ENCODE measurements at regions not wholly inside any gene's neighbourhood (a gene's known extent, or its start where the extent isn't known, plus 50 kb on each side); places are given as distances from the start of the nearest gene placed in this dataset.

GRCh38 chr6:63509652-63510352 is 62.5 kb upstream of the LOC128125822 start:
- H3K27ac ChIP-seq (ENCODE audit: insufficient read depth, low read length): no peak overlapping the region
- H3K27me3 ChIP-seq (ENCODE audit: control insufficient read depth, insufficient read depth, low read length): no peaks in the 10 kb centered on the region
- no peak overlapping the region for H3K4me2 ChIP-seq (ENCODE audit: extremely low read depth, insufficient read depth, low read length)
- no peak overlapping the region for H3K9ac ChIP-seq (ENCODE audit: insufficient read depth, low read length)
- H3K9me3 ChIP-seq (ENCODE audit: control insufficient read depth, insufficient read depth, low read depth, low read length): no peaks in the 10 kb centered on the region
- no peaks in the 10 kb centered on the region for H4K20me1 ChIP-seq (ENCODE audit: control insufficient read depth, extremely low read depth, insufficient read depth, low read length)
- no peaks in the 10 kb centered on the region for H3K79me2 ChIP-seq (ENCODE audit: control insufficient read depth, insufficient read depth, low read length)
- no peak for TF ChIP-seq EZH2 (IDR thresholded peaks at IDR 0.05; ENCODE audit: low read length, missing control alignments)
- TF ChIP-seq, protein P1, sequence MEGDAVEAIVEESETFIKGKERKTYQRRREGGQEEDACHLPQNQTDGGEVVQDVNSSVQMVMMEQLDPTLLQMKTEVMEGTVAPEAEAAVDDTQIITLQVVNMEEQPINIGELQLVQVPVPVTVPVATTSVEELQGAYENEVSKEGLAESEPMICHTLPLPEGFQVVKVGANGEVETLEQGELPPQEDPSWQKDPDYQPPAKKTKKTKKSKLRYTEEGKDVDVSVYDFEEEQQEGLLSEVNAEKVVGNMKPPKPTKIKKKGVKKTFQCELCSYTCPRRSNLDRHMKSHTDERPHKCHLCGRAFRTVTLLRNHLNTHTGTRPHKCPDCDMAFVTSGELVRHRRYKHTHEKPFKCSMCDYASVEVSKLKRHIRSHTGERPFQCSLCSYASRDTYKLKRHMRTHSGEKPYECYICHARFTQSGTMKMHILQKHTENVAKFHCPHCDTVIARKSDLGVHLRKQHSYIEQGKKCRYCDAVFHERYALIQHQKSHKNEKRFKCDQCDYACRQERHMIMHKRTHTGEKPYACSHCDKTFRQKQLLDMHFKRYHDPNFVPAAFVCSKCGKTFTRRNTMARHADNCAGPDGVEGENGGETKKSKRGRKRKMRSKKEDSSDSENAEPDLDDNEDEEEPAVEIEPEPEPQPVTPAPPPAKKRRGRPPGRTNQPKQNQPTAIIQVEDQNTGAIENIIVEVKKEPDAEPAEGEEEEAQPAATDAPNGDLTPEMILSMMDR (conservative IDR thresholded peaks at IDR 0.05 in 1 of 2, IDR thresholded peaks at IDR 0.05 in 1 of 2; ENCODE audit: low read depth in 1 of 2, low read length in 2 of 2): no peak
- no peak overlapping the region for H2AFZ ChIP-seq (ENCODE audit: low read length)
- peak; percentile 19 to 62 for DNase-seq (ENCODE audit: low read depth in 2 of 2)
- H3K4me1 ChIP-seq (ENCODE audit: control insufficient read depth, extremely low read depth, insufficient read depth, low read length): no peaks in the 10 kb centered on the region
- H3K4me3 ChIP-seq (replicated peaks in 1 of 4; ENCODE audit: control extremely low read depth in 1 of 4, insufficient read depth in 1 of 4, low read depth in 3 of 4, low read length in 4 of 4): no peak overlapping the region
- no peaks in the 10 kb centered on the region for H3K36me3 ChIP-seq (ENCODE audit: control insufficient read depth, insufficient read depth, low read length)

DNA sequence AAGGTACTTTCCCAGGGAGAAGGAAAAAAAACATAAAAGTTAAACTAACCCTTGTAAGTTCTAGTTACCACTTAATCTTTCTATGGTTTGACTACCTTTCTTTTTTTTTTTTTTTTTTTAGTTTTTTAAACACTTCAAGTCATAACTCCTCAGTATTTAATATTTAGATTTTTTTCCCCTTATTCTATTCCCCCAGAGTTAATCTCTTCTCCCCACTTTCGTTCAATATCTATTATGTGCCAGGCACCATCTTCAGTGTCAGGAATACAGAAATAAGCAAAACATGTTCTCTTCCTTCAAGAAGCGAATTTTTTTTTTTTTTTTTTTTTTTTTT is 62.0 kb upstream of the LOC128125822 start:
- H3K4me1 ChIP-seq (ENCODE audit: control insufficient read depth, extremely low read depth, insufficient read depth, low read length): no peaks in the 10 kb centered on the region
- no peak overlapping the region for H3K4me2 ChIP-seq (ENCODE audit: extremely low read depth, insufficient read depth, low read length)
- H3K4me3 ChIP-seq (replicated peaks in 1 of 4; ENCODE audit: control extremely low read depth in 1 of 4, insufficient read depth in 1 of 4, low read depth in 3 of 4, low read length in 4 of 4): no peak overlapping the region
- no peak for TF ChIP-seq EZH2 (IDR thresholded peaks at IDR 0.05; ENCODE audit: low read length, missing control alignments)
- TF ChIP-seq, protein P1 (conservative IDR thresholded peaks at IDR 0.05 in 1 of 2, IDR thresholded peaks at IDR 0.05 in 1 of 2; ENCODE audit: low read depth in 1 of 2, low read length in 2 of 2): no peak
- H3K27ac ChIP-seq (ENCODE audit: insufficient read depth, low read length): no peak overlapping the region
- no peak overlapping the region for H2AFZ ChIP-seq (ENCODE audit: low read length)
- H3K36me3 ChIP-seq (ENCODE audit: control insufficient read depth, insufficient read depth, low read length): no peaks in the 10 kb centered on the region
- DNase-seq (ENCODE audit: low read depth in 2 of 2): no peak
- H3K9me3 ChIP-seq (ENCODE audit: control insufficient read depth, insufficient read depth, low read depth, low read length): no peaks in the 10 kb centered on the region
- no peak overlapping the region for H3K9ac ChIP-seq (ENCODE audit: insufficient read depth, low read length)
- H4K20me1 ChIP-seq (ENCODE audit: control insufficient read depth, extremely low read depth, insufficient read depth, low read length): no peaks in the 10 kb centered on the region
- H3K27me3 ChIP-seq (ENCODE audit: control insufficient read depth, insufficient read depth, low read length): no peaks in the 10 kb centered on the region
- no peaks in the 10 kb centered on the region for H3K79me2 ChIP-seq (ENCODE audit: control insufficient read depth, insufficient read depth, low read length)

DNA sequence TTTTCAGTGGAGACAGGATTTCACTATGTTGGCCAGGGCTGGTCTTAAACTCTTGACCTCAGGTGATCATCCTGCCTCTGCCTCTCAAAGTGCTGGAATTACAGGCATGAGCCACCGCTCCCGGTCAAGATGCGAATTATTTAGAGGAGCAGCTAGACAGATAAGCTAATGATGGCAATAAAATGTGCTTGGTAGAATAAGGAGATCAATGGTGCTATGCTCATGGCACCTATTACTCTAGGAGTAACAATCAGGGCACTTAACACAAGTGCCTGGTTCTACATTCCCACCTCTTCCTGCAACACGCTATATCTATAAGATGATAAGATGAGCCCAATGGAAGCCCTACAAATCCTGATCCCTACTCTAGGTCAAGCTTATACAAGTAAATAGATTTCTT is 61.4 kb upstream of the LOC128125822 start:
- no peak overlapping the region for H3K9ac ChIP-seq (ENCODE audit: insufficient read depth, low read length)
- no peak overlapping the region for H3K4me3 ChIP-seq (replicated peaks in 1 of 4; ENCODE audit: control extremely low read depth in 1 of 4, insufficient read depth in 1 of 4, low read depth in 3 of 4, low read length in 4 of 4)
- no peak for DNase-seq (ENCODE audit: low read depth in 2 of 2)
- H3K4me1 ChIP-seq (ENCODE audit: control insufficient read depth, extremely low read depth, insufficient read depth, low read length): no peaks in the 10 kb centered on the region
- no peaks in the 10 kb centered on the region for H3K79me2 ChIP-seq (ENCODE audit: control insufficient read depth, insufficient read depth, low read length)
- no peaks in the 10 kb centered on the region for H3K9me3 ChIP-seq (ENCODE audit: control insufficient read depth, insufficient read depth, low read depth, low read length)
- H3K4me2 ChIP-seq (ENCODE audit: extremely low read depth, insufficient read depth, low read length): no peak overlapping the region
- H3K27me3 ChIP-seq (ENCODE audit: control insufficient read depth, insufficient read depth, low read length): no peaks in the 10 kb centered on the region
- no peaks in the 10 kb centered on the region for H4K20me1 ChIP-seq (ENCODE audit: control insufficient read depth, extremely low read depth, insufficient read depth, low read length)
- H3K36me3 ChIP-seq (ENCODE audit: control insufficient read depth, insufficient read depth, low read length): no peaks in the 10 kb centered on the region
- no peak overlapping the region for H2AFZ ChIP-seq (ENCODE audit: low read length)
- no peak overlapping the region for H3K27ac ChIP-seq (ENCODE audit: insufficient read depth, low read length)
- TF ChIP-seq EZH2 (IDR thresholded peaks at IDR 0.05; ENCODE audit: low read length, missing control alignments): no peak
- TF ChIP-seq, protein P1 (conservative IDR thresholded peaks at IDR 0.05 in 1 of 2, IDR thresholded peaks at IDR 0.05 in 1 of 2; ENCODE audit: low read depth in 1 of 2, low read length in 2 of 2): no peak
